GM23248 (cell line): ENCODE measurements at regions not wholly inside any gene's neighbourhood (a gene's known extent, or its start where the extent isn't known, plus 50 kb on each side); places are given as distances from the start of the nearest gene placed in this dataset.

ENCODE experiments used
- EZH2 ChIP-seq: fragments of 200-600 bp; sonication (generic); IDR thresholded peaks from 2 replicates; pipeline ENCODE4 v1.6.1; 2018; ENCODE audit warnings: antibody characterized with exemption, mild to moderate bottlenecking; ENCODE audit not compliant: insufficient read depth, poor library complexity, severe bottlenecking
- EZH2phosphoT487 ChIP-seq: fragments of 200-600 bp; sonication (generic); IDR thresholded peaks from 2 replicates; pipeline ENCODE4 v1.6.1; 2018; ENCODE audit warnings: antibody characterized with exemption, moderate library complexity, mild to moderate bottlenecking, low read depth; ENCODE audit not compliant: insufficient read depth

DNA sequence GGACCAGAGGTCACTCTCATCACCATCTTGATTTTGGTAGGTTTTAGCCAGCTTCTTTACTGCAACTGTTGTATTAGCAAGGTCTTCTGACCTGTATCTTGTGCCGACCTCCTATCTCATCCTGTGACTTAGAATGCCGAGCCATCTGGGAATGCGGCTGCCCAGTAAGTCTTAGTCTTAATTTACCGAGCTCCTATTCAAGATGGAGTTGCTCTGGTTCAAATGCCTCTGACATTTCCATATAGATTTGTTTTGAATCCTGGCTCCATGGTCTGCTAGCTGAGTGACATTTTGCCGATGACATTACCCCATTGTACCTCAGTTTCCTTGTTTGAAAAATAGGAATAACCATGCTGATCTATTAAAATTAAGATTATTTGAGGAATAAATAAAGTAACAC is 193.9 kb upstream of the HMCN1 start:
- TF ChIP-seq EZH2 (no peak), EZH2phosphoT487 (no peak)
